Right renal cortex interstitium (tissue), 3 donors: ENCODE measurements at regions not wholly inside any gene's neighbourhood (a gene's known extent, or its start where the extent isn't known, plus 50 kb on each side); places are given as distances from the start of the nearest gene placed in this dataset.

Source experiments
- DNase-seq, 3 donors: peaks; one replicate each; pipeline ENCODE4 v3.0.0-alpha.2; 2013; ENCODE audit warnings: low read depth in 3 of 3, low spot score in 2 of 3

GRCh38 chr2:205902900-205903237 lies 183.1 kb downstream of the INO80D start:
- no peak for DNase-seq

GRCh38 chr2:205902041-205902899 lies 183.7 kb downstream of the INO80D start:
- DNase-seq = no peak

GRCh38 chr2:205901491-205901890 lies 184.5 kb downstream of the INO80D start:
- no peak for DNase-seq

- no peak for DNase-seq
Observed at GRCh38 chr2:205898744-205899143, 187.2 kb downstream of the INO80D start.

- no peak for DNase-seq
Observed at GRCh38 chr2:205895981-205896655, 189.9 kb downstream of the INO80D start.

GRCh38 chr2:205892665-205893259 lies 193.2 kb downstream of the INO80D start:
- no peak for DNase-seq

- DNase-seq = no peak
Observed at GRCh38 chr2:205892251-205892655, 193.7 kb downstream of the INO80D start.

- DNase-seq = no peak
Observed at GRCh38 chr2:205889114-205889513, 196.9 kb downstream of the INO80D start.

- DNase-seq = no peak
Observed at GRCh38 chr2:205887637-205888036, 198.3 kb downstream of the INO80D start.

- DNase-seq = peak in 1 of 3 donors; percentile 56
Observed at GRCh38 chr2:205885492-205886099, 200.4 kb downstream of the INO80D start.

- no peak for DNase-seq
Observed at GRCh38 chr2:205883965-205884364, 201.7 kb downstream of the NRP2 start.

- no peak for DNase-seq
Observed at GRCh38 chr2:205882806-205883425, 200.6 kb downstream of the NRP2 start.

- DNase-seq = no peak
Observed at GRCh38 chr2:205880048-205880447, 197.7 kb downstream of the NRP2 start.

GRCh38 chr2:205878999-205879762 lies 196.9 kb downstream of the NRP2 start:
- DNase-seq = no peak

- DNase-seq = no peak
Observed at GRCh38 chr2:205877496-205877895, 195.2 kb downstream of the NRP2 start.

- DNase-seq = no peak
Observed at GRCh38 chr2:205876127-205876526, 193.8 kb downstream of the NRP2 start.

GRCh38 chr2:205872716-205873115 lies 190.4 kb downstream of the NRP2 start:
- no peak for DNase-seq

- DNase-seq = no peak
Observed at GRCh38 chr2:205869439-205869838, 187.1 kb downstream of the NRP2 start.

- no peak for DNase-seq
Observed at GRCh38 chr2:205868773-205869333, 186.6 kb downstream of the NRP2 start.

GRCh38 chr2:205868053-205868452 lies 185.8 kb downstream of the NRP2 start:
- no peak for DNase-seq
